Adrenal gland (tissue), 5 donors: ENCODE measurements at regions not wholly inside any gene's neighbourhood (a gene's known extent, or its start where the extent isn't known, plus 50 kb on each side); places are given as distances from the start of the nearest gene placed in this dataset.

ENCODE experiments used
- CTCF ChIP-seq, 6 experiments: fragments of 450-650 bp in 4 of 6; fragments of 200-600 bp in 2 of 6; sonication (generic) in 1 of 6; IDR thresholded peaks; 1 replicate in 5 of 6; 2 replicates in 1 of 6; pipeline versions ENCODE4 v1.5.1 to v1.8.0; 2016 to 2021; ENCODE audit warnings: antibody characterized with exemption in 6 of 6, mild to moderate bottlenecking in 2 of 6, moderate library complexity in 1 of 6
- POLR2A ChIP-seq, 2 donors: fragments of 450-650 bp; IDR thresholded peaks; one replicate each; pipeline ENCODE4 v1.6.1; 2017; ENCODE audit warnings: antibody characterized with exemption in 2 of 2, mild to moderate bottlenecking in 2 of 2, moderate library complexity in 1 of 2
- donor health status: DM: no; HTN: no; CAD: no.

DNA sequence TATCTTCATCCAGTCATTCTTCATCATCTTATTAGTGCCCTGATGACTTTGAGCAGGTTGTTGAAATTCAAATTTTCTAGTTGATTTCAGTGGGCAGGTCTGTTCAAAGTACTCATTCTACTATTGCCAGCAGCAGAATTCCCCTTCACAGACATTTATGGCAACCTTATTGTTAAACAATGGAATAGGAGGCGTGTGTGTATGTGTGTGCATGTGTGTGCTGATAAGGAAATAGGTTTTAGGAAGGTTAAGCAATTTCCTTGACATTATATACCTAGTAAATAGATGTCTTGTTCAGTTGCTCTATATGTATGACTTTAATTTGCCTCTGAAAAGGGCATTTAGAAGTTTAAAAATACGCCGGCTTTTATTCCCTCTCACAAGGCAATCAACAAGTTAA is 601.4 kb upstream of the CA10 start:
- TF ChIP-seq POLR2A (IDR thresholded peaks at IDR 0.05): no peak
- TF ChIP-seq CTCF (IDR thresholded peaks at IDR 0.05): no peak
